ENCODE measurements at regions not wholly inside any gene's neighbourhood (a gene's known extent, or its start where the extent isn't known, plus 50 kb on each side); places are given as distances from the start of the nearest gene placed in this dataset.
"Not testable (repeated sequence)": the region's sequence is repeated elsewhere in the genome, so short reads cannot be mapped to it uniquely, and the experiment has no call there.

GRCh38 chr1:120941066-120941465 lies 51.5 kb downstream of the PPIAL4A start:
- DNase-seq (ENCODE audit: low read depth in 4 of 4, low spot score in 3 of 4): not testable (repeated sequence)

DNA sequence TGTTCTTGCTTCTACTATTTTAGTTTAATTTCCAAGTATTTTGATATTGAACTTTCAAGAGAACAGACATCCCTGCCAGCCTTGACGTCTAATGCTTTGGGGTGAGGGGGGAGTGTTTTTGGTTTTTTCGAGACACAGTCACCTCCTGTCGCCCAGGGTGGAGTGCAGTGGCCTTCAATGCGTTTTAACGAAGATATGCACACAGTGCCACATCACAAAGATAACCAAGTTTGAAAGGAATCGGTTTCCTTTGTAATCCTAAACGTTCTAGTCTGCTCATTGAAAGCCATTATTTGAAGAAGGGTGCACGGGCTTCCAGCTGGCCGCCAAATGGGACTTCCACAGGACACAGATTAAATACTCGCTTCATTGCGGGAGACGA lies 52.3 kb downstream of the PPIAL4A start:
- DNase-seq (ENCODE audit: low read depth in 4 of 4, low spot score in 3 of 4): not testable (repeated sequence)

DNA sequence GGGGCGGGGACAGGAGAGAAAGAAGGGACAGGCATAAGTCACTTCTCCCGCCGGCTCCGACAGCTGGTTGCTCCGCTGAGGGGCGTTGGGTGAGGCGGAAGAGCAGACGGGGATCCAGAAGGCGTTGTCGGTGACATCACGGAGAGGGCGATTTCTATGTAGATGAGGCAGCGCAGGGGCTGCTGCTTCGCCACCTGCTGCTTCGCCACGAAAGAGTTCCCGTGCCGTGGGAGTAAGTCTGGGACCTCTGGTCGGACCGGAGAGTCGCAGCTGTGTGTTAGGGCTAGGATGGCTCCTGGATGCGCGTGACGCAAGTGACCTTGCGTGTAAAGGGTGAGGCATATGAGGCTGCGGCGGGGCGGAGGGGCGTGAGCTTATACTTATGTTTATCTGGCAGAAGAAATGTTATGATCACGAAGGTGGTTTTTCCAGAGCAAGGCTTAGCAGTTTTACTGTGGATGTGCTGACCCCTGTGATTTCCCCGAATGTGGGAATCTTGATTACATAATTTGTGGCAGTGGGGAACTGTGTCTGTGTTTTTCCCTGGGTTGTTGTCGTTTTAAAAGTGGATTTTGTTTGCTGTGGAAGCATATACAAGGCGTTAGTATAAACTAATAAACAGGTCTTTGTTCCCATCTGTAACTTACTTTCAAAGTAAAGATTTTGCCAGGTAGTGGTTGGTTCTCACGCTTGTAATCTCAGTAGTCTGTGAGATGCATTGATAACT lies 52.8 kb downstream of the PPIAL4A start:
- DNase-seq (ENCODE audit: low read depth in 4 of 4, low spot score in 3 of 4): peak; percentile 8 to 47 (median 27)

- not testable (repeated sequence) for DNase-seq (ENCODE audit: low read depth in 4 of 4, low spot score in 3 of 4)
Measured at GRCh38 chr1:120942945-120943319, 53.4 kb downstream of the PPIAL4A start.

GRCh38 chr1:120944691-120945090 lies 55.1 kb downstream of the PPIAL4A start:
- not testable (repeated sequence) for DNase-seq (ENCODE audit: low read depth in 4 of 4, low spot score in 3 of 4)

DNA sequence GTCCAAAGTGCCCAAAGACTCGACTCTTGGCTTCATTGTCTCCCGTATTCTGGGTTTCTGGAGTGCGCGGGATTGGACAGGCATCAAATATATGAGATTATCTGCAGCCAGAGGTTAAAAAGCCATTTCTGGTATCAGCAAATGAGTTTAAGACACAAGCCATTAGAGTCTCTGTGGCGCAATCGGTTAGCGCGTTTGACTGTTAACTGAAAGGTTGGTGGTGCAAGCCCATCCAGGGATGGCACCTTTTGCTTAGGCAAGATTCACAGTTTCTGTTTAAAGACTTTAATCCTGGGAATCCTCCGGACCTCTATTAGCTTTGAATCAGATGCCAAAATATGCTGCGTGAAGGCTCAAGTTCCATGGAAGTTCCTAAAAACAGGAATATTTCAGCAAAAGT lies 55.6 kb downstream of the PPIAL4A start:
- not testable (repeated sequence) for DNase-seq (ENCODE audit: low read depth in 4 of 4, low spot score in 3 of 4)

GRCh38 chr1:120947114-120947513 lies 57.5 kb downstream of the PPIAL4A start:
- not testable (repeated sequence) for DNase-seq (ENCODE audit: low read depth in 4 of 4, low spot score in 3 of 4)

DNA sequence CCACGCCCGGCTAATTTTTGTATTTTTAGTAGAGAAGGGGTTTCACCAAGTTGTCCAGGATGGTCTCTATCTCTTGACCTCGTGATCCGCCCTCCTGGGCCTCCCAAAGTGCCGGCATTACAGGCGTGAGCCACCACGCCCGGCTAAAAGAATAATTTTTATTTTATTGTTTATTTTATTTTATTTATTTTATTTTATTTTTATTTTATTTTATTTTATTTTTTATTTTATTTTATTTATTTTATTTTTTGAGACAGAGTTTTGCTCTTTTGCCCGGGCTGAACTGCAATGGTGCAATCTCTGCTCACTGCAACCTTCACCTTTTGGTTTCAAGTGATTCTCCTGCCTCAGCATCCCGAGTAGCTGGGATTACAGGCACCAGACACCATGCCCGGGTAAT lies 60.2 kb downstream of the PPIAL4A start:
- DNase-seq (ENCODE audit: low read depth in 4 of 4, low spot score in 3 of 4): not testable (repeated sequence)

DNA sequence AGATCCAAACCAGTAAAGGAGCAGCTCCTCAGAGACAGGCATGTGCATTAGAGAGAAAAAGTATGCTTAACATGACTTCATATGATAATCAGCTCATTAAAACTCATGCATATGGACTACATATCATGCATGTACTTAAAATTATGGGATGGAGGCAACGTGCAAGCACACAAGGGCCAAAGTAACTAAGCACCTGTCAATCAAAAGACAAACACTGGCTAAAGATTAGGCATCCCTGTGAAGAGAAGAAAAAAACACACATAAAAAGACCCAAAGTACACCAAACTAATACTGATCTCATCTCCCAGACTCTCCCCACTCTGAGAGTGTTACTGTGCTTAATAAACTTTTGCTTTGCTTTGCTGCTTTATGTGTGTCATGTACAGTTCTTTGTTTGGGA lies 61.1 kb downstream of the PPIAL4A start:
- DNase-seq (ENCODE audit: low read depth in 4 of 4, low spot score in 3 of 4): not testable (repeated sequence)

GRCh38 chr1:120951100-120951499 lies 61.5 kb downstream of the PPIAL4A start:
- DNase-seq (ENCODE audit: low read depth in 4 of 4, low spot score in 3 of 4): not testable (repeated sequence)

DNA sequence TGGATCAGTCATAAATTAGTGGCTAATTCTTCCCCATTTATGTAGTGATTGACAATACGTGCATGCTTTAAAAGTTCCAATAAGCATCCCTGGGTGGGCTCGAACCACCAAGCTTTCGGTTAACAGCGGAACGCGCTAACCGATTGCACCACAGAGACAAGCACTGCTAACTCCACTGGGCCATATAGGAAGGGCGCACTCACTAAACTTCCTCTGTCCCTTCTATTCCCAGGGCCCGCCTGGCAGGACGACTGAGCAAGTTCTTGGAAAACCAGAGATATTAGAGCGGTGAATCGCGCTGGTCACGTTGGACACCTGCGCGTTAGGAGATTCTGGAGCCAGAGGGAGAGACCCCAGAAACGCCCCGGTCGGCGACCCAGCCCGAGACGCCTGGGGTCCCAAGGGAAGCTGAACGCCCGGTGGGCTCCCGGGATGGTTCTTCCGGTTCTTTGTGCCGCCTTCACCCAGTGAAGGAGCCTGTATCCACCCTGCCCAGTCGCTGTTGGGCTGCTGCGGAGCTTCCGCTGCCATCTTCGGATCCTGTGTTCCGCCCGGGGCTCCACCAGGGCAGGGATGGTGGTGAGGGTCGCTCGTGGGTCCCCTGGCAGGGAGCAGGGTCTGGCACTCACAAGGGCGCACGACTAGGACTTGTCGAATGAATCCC lies 62.8 kb downstream of the PPIAL4A start:
- DNase-seq (ENCODE audit: low read depth in 4 of 4, low spot score in 3 of 4): not testable (repeated sequence)

DNA sequence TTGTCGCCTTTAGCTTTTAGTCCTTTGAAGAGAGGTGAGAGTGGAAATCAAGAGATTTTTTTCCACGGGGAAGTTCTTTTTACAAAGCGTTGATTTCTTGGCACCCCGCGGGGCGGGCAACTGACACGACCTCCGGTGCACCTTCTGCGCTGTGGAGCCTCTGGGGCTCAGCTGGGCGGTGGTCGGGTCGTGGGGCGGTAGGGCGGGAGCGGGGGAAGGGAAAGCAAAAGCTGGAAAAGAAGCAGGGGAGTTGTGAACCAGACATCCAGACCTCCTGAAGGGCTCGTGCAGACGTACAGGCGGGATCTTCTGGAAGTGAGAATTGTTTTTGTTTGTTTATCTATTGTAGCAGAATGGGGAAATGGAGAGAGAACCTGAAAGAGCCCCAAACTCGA lies 63.3 kb downstream of the PPIAL4A start:
- DNase-seq (ENCODE audit: low read depth in 4 of 4, low spot score in 3 of 4): not testable (repeated sequence)

DNA sequence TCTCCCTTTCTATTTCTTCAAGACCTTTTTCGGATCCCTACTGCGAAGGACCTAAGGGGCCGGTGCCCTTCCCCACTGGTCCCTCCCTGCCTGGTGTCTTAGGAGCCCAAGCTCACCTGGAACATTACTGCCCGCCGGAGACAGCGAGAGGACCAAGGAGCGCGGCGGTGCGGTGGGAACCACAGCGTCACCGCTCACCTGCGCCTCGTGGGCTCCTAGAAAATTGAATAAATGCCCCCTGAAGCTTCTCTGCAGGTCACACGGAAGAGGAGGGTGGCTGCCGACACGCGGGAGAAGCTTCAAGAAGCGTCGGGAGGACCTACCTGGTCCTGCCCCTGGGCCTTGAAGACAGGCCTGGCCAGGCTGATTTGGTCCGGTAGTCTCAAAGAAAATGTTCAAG lies 65.2 kb downstream of the PPIAL4A start:
- no peak for DNase-seq (ENCODE audit: low read depth in 4 of 4, low spot score in 3 of 4)

DNA sequence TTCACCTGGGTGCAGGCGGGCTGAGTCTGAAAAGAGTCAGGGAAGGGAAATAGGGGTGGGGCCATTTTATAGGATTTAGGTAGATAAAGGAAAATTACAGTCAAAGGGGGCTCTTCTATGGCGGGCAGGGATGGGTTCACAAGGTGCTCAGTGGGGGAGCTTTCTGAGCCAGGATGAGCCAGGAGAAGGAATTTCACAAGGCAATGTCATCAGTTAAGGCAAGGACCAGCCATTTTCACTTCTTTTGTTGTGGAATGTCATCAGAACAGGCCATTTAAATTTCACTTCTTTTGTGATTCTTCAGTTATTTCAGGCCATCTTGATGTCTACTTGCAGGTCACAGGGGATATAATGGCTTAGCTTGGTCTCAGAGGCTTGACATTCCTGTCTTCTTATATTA lies 66.4 kb downstream of the PPIAL4A start:
- DNase-seq (ENCODE audit: low read depth in 4 of 4, low spot score in 3 of 4): not testable (repeated sequence)

GRCh38 chr1:120966018-120966417 lies 76.4 kb downstream of the PPIAL4A start:
- not testable (repeated sequence) for DNase-seq (ENCODE audit: low read depth in 4 of 4, low spot score in 3 of 4)

- not testable (repeated sequence) for DNase-seq (ENCODE audit: low read depth in 4 of 4, low spot score in 3 of 4)
Measured at GRCh38 chr1:120972863-120973262, 83.3 kb downstream of the PPIAL4A start.

GRCh38 chr1:120973836-120974235 lies 84.3 kb downstream of the PPIAL4A start:
- not testable (repeated sequence) for DNase-seq (ENCODE audit: low read depth in 4 of 4, low spot score in 3 of 4)

DNA sequence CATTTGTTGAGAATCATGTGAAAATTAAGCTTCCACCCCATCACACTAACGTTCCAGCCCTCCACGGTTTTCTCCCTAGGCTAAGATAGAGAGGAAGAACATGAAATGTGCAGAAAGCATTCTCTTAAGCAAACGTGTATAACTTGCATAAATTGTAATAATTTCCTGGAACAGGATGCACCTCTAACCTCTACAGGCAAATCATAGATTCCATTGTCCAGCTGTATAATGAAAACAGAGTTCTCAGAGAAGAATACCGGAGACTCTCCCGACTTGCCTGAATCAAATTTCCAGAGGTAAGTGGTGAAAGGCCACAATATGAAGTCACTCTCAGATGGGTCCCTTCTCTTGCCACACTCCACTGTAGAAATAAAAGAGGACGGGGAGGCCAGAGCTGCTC lies 87.7 kb downstream of the PPIAL4A start:
- DNase-seq (ENCODE audit: low read depth in 4 of 4, low spot score in 3 of 4): not testable (repeated sequence)

DNA sequence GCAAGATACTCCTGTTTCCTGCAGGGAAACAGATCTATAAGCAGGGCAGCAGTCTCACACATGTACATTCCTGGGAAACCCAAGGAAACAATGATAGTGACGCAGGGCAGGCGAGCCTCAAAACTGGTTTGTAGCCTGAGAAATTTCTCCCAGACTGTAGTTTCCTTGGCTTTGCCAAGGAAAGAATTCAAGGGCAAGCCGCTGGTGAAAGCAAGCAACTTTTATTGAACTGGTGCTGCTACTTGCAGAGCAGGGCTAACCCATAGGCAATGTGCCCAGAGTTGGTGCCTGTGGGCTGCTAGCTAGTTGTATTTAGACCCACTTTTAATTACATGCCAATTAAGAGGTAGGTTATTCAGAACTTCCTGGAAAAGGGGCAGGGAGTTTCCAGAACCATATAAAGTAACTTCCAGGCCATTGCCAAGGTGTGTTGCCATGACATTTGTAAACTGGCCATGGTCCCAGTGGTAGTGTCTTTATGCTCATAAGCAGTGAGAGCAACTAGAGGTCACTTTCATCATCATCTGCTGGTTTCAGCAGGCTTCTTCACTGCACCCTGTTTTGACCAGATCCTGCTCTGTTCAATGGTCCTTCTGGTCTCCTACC lies 92.0 kb downstream of the PPIAL4A start:
- not testable (repeated sequence) for DNase-seq (ENCODE audit: low read depth in 4 of 4, low spot score in 3 of 4)

DNA sequence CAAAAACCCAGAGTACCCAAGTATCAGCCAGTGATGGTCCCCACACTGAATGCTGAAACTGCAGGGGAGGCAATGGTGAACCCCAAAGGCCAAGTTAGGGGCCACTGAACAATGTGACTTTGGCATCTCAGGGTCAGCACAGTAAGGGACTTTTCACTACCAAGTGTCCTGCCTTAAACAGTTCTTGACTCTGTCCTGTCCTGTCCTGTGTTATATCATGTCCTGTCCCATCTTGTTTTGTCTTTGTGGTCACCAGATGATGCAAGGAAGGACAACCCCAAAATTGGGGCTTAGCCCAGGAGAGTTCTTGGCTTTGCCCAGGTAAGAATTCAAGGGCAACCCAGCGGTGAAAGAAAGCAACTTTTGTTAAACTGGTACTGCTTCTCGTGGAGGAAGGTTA lies 105.0 kb downstream of the PPIAL4A start:
- DNase-seq (ENCODE audit: low read depth in 4 of 4, low spot score in 3 of 4): not testable (repeated sequence)

- not testable (repeated sequence) for DNase-seq (ENCODE audit: low read depth in 4 of 4, low spot score in 3 of 4)
Measured at GRCh38 chr1:120995025-120995424, 105.5 kb downstream of the PPIAL4A start.
